ENCODE measurements at regions not wholly inside any gene's neighbourhood (a gene's known extent, or its start where the extent isn't known, plus 50 kb on each side); places are given as distances from the start of the nearest gene placed in this dataset.
"Not testable (repeated sequence)": the region's sequence is repeated elsewhere in the genome, so short reads cannot be mapped to it uniquely, and the experiment has no call there.

DNA sequence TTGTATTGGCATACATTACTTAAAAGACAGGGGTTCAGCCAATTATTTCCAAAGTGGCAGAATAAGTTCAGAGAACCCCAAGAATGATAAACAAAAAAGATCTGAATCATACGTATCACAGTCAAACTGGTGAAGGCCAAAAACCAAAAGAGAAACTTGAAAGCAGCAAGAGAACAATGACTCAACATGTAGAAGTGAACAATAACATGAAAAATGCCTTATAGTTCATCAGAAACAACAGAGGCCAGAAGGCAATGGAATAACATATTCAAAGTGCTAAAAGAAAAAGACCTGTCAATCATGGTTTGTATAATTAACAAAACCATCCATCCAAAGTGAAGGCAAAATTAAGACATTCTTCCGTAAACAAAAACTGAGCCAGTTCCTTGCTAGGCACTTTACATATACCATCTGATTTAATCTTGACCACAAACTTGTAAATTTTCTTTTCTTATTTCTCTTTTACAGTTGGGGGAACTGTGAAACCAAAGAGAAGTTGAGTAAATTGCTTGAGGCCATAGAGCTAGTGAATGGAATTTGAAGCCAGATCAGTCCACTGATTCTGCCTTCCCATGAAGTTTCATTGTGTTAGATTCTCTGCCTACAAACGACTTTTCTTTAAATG, 232.1 kb upstream of the SEL1L start:
- DNase-seq, result no peak

- DNase-seq, result no peak
Measured at GRCh38 chr14:81766321-81766915, 232.8 kb upstream of the SEL1L start.

GRCh38 chr14:81767266-81767995, 233.8 kb upstream of the SEL1L start:
- DNase-seq, result no peak

DNA sequence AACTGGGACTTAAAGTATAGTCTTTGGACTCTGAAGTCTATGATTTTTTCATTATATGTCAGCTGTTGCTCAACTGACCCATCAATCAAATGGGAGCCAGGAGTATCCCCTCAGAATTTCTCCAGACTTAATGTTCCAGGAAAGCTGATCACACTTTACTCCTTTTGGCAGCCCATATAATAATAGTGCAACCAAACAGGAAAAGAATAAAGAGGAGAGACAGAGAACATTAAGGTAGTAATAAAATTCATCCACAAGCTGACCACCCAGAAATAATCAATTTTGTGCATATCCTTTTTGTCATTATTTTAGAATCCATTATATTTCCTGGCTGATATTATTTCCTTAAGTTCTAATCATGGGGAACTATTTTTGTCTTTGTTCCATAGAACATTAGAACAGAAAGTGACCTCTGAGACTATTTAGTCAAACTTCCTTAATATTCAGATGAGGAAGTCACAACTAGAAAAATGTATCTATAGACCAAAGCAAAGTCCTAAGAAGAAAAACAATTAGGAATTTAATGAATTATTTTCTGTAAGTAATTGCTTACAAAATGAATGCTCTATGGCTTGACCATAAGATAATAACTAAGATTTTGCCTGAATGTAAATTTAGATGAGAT, 238.1 kb upstream of the SEL1L start:
- DNase-seq, result no peak

DNA sequence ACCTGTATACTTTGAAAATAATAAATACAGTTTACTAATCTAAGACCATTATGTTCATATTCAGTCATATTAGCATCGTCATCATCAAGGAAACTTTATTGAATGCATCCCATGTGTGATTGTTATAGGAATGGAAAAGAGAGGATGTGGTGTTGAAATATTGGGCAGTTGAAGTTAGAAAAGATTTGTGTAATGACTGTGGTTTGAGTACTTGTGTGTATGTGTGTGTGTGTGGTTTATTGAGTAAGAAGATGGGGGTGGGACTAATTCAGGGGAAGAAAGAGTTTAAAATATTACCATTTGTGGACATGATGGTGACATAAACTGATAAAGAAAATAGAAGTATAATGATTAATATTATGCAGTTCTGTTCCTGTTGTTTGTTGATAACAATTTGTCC, 238.7 kb upstream of the SEL1L start:
- no peak for DNase-seq

DNA sequence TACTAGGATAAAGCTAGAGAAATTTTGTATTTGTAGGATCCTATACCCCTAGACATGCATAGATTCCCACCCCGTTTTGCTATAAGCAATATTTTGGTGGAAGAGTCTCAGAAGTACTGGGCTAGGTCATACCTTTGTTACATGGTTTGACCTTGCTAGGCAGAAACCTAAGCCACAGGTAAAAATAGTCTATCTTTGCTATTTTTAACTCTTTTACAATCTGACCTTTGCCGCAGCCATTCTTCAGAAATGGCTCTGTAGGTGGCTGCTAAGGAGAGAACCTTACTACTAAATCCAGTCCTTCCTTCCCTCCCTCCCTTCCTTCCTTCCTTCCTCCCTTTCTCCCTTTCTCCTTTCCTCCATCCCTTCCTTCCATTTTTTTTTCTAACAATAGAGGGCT, 242.9 kb upstream of the SEL1L start:
- DNase-seq, result no peak

DNA sequence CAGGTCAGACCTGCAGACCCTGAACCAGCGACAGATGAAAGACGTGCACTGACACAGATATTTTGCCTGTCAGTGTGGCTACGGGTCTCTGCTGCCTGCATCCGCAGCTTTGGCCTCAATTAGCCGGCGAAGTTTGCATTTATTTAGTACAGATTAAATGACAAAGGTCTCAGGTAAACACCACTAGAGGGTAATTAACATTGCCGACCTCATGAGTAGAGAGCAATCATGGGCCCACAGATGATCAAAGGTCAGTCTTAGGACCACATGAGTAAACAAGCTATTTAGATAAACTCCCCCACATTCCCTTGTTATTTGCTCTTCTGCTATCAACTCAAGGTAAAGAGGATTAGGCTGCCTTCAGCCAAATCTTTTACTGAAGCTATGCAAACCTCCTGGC, 248.1 kb upstream of the SEL1L start:
- not testable (repeated sequence) for DNase-seq

DNA sequence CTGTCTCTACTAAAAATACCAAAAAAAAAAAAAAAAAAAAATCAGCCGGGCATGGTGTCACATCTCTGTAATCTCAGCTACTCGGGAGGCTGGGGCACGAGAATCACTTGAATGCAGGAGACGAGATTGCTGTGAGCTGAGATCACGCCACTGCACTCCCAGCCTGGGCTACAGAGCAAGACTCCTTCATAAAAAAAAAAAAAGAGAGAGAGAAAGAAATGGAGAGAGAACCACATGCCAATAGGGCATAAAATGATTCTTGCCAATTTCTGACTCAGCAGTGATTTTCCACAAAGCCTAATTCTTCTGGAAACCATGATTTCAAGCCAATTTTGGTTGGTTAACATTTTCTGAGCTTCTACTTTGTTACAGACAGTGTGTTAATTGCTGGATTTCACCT, 250.4 kb upstream of the SEL1L start:
- no peak for DNase-seq

- no peak for DNase-seq
Measured at GRCh38 chr14:81797315-81797714, 263.7 kb upstream of the SEL1L start.

- DNase-seq, result no peak
Measured at GRCh38 chr14:81801921-81802320, 268.3 kb upstream of the SEL1L start.

DNA sequence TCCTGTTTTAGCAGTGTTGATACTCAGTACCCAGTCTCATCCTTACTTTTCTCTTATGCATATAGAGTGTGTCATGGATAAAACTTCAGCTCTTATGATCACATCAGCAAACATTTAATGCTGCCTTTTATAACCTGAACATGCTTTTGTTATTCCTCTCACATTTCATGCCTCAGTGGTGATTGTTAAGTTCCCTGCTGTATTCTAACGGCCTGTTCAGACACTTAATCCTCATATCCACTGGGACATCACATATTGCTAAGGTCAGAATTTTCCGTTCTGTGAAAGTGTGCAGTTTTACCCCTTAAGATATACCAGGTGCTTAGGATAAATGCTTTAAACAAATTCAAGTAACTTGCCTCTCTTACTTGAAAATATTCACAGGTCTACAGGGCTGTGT, 268.7 kb upstream of the SEL1L start:
- no peak for DNase-seq

DNA sequence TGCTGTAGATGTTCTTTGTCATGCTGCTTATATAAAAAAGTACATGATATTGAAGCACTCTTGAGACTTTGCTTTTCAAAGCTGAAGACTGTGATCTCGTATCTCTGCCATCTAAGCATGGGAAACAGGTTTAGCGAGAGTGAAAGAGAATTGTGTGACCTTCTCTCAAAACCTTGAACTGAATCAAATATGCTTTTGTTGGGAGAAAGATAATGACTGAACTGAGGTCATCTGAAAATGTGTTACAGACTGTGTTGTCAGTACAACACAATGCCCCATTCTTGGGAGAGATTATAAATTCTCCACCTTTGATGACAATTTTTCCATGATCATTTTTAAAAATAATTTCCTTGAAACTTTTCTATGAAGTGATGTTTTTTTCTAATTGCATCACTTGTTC, 272.1 kb upstream of the SEL1L start:
- no peak for DNase-seq

DNA sequence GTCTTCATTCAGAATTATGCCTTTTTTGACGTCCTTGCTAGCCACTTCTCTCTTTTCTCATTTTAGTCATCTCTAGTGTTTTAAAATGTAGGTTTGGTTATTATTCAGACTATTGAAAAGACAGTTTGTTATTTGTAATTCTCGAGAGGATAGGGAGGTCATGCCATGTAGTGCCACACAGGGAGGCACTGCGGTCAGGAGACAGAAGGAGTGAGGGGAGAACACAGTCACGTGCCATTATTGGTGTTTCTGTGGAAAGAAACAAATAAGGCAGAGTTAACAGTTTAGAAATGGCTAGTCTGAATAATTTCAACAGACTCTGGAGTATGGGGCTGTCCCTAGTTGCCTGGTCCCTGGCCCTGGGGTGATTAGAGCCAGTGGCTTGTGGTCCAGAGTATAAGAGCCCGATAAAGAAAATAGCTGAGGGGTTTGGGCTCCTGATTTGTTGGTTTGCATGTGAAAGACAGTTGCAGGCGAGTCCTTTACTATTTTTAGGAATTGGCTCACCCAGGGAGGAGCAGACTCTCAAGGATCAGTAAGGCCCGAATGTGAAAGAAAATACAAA, 278.1 kb upstream of the SEL1L start:
- DNase-seq, result no peak

DNA sequence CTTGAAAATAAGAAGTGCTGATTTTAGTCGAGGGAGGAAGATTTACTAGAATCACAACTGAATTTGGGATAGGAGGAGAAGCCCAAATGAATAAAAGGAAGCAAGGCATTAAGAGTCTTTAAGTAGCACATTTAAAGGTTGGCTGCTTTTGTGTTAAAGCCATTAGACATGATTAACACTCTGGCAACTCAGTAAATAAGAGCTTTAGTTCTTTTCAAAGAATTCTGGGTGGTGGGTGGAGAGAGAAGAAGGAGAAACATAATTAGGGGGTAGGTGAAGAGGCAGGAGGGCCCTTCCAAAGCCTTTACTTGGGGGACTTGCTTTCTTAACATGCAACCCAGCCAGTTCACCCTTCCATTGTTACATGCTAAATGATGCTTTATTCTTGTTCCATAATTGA, 284.6 kb upstream of the SEL1L start:
- DNase-seq, result no peak

DNA sequence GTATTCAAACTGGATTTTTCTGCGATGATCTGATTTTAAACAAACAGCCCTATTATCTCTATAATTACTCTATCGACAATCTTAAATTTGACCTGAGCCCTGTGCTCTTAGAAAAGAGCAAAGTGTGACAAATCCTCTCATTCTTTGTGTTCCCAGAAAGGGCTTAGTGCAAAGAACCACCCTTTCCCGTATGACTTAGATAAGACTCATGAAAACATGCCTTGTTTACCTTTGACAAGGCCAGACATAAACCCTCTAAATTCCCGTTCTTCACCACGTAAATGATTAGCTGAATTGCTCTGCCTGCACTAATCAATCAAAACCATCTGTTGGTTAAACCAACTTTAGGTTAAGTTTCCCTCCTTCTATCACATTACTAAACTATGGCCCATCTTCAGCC, 285.7 kb upstream of the SEL1L start:
- DNase-seq, result no peak

DNA sequence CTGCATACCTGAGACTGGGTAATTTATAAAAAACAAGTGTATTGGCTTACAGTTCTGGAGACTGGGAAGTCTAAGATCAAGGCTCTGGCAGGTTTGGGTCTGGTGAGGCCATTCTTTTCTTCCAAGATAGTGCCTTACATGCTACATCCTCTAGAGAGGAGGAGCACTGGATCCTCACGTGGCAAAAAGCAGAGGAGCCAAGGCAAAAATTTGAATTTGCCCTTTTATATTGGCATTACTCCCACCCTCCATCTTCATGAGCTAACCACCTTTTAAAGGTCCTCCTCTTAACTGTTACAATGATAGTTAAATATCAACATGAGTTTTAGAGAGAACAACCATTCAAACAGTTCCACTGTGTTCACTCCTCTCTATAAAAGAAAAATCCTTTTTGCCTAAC, 286.3 kb upstream of the SEL1L start:
- no peak for DNase-seq

- no peak for DNase-seq
Measured at GRCh38 chr14:81826081-81826480, 292.4 kb upstream of the SEL1L start.

- DNase-seq, result no peak
Measured at GRCh38 chr14:81829447-81829846, 295.8 kb upstream of the SEL1L start.

DNA sequence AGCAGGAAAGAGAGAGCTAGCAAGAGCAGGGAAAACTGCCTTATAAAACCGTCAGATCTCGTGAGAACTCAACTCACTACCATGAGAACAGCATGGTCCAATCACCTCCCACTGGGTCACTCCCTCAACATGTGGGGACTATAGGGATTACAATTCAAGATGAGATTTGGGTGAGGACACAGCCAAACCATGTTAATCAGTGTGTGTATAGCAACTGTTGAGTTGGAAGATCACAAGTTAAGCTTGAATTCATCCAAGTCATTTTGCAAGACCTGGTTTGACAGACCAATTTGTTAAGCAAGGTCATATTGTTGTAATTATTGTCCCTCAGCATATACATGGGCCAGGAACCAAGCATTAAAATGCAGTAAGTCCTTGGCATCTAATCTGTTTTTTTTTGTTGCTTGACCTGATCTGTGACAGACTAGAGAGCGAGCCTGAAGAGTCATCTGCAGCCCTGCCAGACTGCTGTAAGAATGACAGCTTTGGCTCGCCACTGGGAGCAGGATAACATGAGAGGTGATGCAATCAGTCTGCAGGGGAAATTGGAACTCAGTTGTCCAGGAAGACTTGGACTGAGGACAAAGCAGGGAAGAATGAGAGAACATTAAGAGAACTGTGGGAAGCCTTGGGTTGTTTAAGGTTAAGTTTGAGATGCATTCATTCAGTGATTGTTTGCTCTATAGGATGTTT, 297.6 kb upstream of the SEL1L start:
- no peak for DNase-seq

- DNase-seq, result no peak
Measured at GRCh38 chr14:81834308-81834707, 300.7 kb upstream of the SEL1L start.

GRCh38 chr14:81837304-81837703, 303.7 kb upstream of the SEL1L start:
- DNase-seq, result no peak

DNA sequence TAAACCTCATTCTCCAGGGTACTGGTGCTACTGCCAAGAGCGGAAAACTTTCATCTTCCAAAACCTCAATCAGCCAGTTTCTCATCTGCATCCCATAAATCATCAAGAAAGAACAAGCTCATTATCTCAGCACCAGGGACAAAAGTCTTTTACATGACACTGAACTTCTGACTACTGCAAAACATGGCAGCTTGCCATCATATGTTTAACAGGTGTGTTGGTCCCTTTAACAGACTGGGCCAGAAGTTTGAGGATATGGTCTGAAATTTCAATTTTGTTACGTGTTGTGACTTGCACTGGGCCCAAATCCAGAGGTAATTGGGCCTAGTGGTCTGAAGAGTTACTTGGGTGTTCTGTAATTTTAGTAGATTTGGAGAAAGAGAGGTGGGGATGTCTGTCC, 305.4 kb upstream of the SEL1L start:
- DNase-seq, result no peak

DNA sequence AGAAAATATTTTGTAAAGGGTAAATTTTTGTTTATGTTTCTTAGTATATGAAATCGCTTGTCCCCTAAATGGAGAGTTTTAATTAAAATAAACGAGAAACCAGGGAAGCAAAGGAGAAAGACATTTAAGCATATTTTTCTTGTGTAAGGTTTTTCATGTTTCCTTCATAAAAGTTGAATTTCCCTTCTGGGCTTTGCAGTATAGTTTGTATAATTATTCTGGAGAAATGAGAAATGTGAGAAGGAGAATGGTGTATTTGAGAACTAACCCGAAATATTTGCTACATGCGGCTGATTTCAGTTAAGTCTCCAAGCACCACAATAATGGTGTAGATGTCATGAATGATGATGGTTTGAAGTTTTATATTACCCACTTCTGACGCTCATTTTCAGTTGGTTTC, 307.7 kb upstream of the SEL1L start:
- no peak for DNase-seq
